H1 (cell line): ENCODE measurements at regions not wholly inside any gene's neighbourhood (a gene's known extent, or its start where the extent isn't known, plus 50 kb on each side); places are given as distances from the start of the nearest gene placed in this dataset.

Source experiments
- CTCF ChIA-PET: fragments of 300-600 bp; sonication (Branson Sonifier 250); formaldehyde crosslinking; loops from one replicate; lab custom pipeline; 2021; ENCODE audit not compliant: partially characterized antibody; lab: Charles Lee
- POLR2A ChIA-PET: fragments of 300-600 bp; sonication (Branson Sonifier 250); formaldehyde crosslinking; loops from one replicate; lab custom pipeline; 2021; ENCODE audit warnings: inconsistent platforms; ENCODE audit not compliant: partially characterized antibody; lab: Charles Lee
- DNase-seq, 2 experiments: peaks; one replicate each; pipeline versions ENCODE4 v3.0.0 to v3.0.0-alpha.2; 2010 to 2022; ENCODE audit warnings: low spot score in 2 of 2, low read depth in 1 of 2, mixed read lengths in 1 of 2
- FAIRE-seq: peaks from 2 replicates; lab custom pipeline; 2011; peaks lifted over from hg19 to GRCh38; lab: Jason Lieb, UNC
- H2AFZ ChIP-seq: 2 replicates; pipeline ENCODE4 v1.8.1; 2012; ENCODE audit warnings: low read length, inconsistent platforms
- H2AK5ac ChIP-seq: 2 replicates; pipeline ENCODE4 v1.6.1; 2013; ENCODE audit warnings: low read depth, low read length
- H2BK120ac ChIP-seq: replicated peaks from 2 replicates; pipeline ENCODE3; 2013; ENCODE audit warnings: low read depth, low read length, inconsistent platforms
- H2BK12ac ChIP-seq: 2 replicates; pipeline ENCODE4 v1.6.1; 2013; ENCODE audit warnings: low read depth, low read length
- H2BK15ac ChIP-seq: 2 replicates; pipeline ENCODE4 v1.6.1; 2013; ENCODE audit warnings: low read length
- H2BK20ac ChIP-seq: 2 replicates; pipeline ENCODE4 v1.6.1; 2013; ENCODE audit warnings: low read length
- H2BK5ac ChIP-seq: 2 replicates; pipeline ENCODE4 v1.6.1; 2013; ENCODE audit warnings: low read depth, low read length
- H3K14ac ChIP-seq: 2 replicates; pipeline ENCODE4 v1.6.1; 2013; ENCODE audit warnings: inconsistent platforms; ENCODE audit not compliant: insufficient read length
- H3K18ac ChIP-seq: 2 replicates; pipeline ENCODE4 v1.6.1; 2013; ENCODE audit warnings: low read length; ENCODE audit errors: extremely low read depth
- H3K23ac ChIP-seq: 2 replicates; pipeline ENCODE4 v1.6.1; 2013; ENCODE audit warnings: inconsistent platforms; ENCODE audit not compliant: insufficient read length
- H3K23me2 ChIP-seq: 2 replicates; pipeline ENCODE4 v1.6.1; 2013; ENCODE audit warnings: low read depth, low read length
- H3K27ac ChIP-seq: 2 replicates; pipeline ENCODE4 v1.6.1; 2011; ENCODE audit warnings: low read depth, low read length, inconsistent platforms
- H3K27me3 ChIP-seq, 4 experiments: replicated peaks in 1 of 4; 1 replicate in 1 of 4; 2 replicates in 3 of 4; pipeline versions ENCODE4 v1.6.1 to v1.8.1; 2011 to 2013; ENCODE audit warnings: low read length in 3 of 4, mild to moderate bottlenecking in 3 of 4, inconsistent platforms in 2 of 4, mixed read lengths in 2 of 4, moderate library complexity in 1 of 4; ENCODE audit not compliant: control insufficient read depth in 3 of 4, insufficient read depth in 3 of 4; ENCODE audit errors: extremely low read depth in 1 of 4
- H3K36me3 ChIP-seq, 4 experiments: 2 replicates each; pipeline versions ENCODE4 v1.6.1 to v1.8.1; 2011 to 2013; ENCODE audit warnings: mild to moderate bottlenecking in 4 of 4, low read length in 3 of 4, moderate library complexity in 2 of 4, control low read depth in 1 of 4, inconsistent platforms in 1 of 4; ENCODE audit not compliant: insufficient read depth in 4 of 4, control insufficient read depth in 2 of 4
- H3K4ac ChIP-seq: replicated peaks from 2 replicates; pipeline ENCODE3; 2013; ENCODE audit warnings: low read length, low read depth, mixed read lengths, inconsistent platforms; ENCODE audit not compliant: insufficient read length
- H3K4me1 ChIP-seq, 4 experiments: replicated peaks in 1 of 4; 1 replicate in 1 of 4; 2 replicates in 3 of 4; pipeline versions ENCODE4 v1.6.1 to v1.8.1; 2011 to 2013; ENCODE audit warnings: low read length in 3 of 4, inconsistent platforms in 2 of 4, mixed read lengths in 1 of 4; ENCODE audit not compliant: insufficient read depth in 4 of 4, control insufficient read depth in 3 of 4
- H3K4me2 ChIP-seq, 2 experiments: 2 replicates each; pipeline versions ENCODE4 v1.6.1 to v1.8.1; 2011 to 2013; ENCODE audit warnings: low read depth in 2 of 2, low read length in 2 of 2, control low read depth in 1 of 2, inconsistent platforms in 1 of 2, mild to moderate bottlenecking in 1 of 2; ENCODE audit not compliant: insufficient read depth in 1 of 2
- H3K4me3 ChIP-seq, 4 experiments: fragments of 200-600, 300-600 bp in 1 of 4; sonication (generic), shearing (Covaris generic), sonication (Bioruptor Twin) in 1 of 4; 2 replicates each; pipeline versions ENCODE4 v1.5.1 to v1.8.1; 2011 to 2016; ENCODE audit warnings: low read length in 4 of 4, low read depth in 3 of 4, control low read depth in 2 of 4, inconsistent platforms in 2 of 4, mild to moderate bottlenecking in 2 of 4, mixed read lengths in 1 of 4, moderate library complexity in 1 of 4; ENCODE audit not compliant: insufficient read depth in 2 of 4; ENCODE audit errors: extremely low read depth in 1 of 4
- H3K56ac ChIP-seq: replicated peaks from 2 replicates; pipeline ENCODE3; 2013; ENCODE audit warnings: low read depth, mild to moderate bottlenecking, mixed read lengths, low read length, inconsistent platforms; ENCODE audit not compliant: insufficient read length
- H3K79me1 ChIP-seq: 2 replicates; pipeline ENCODE4 v1.6.1; 2013; ENCODE audit warnings: low read depth, low read length, control low read depth
- H3K79me2 ChIP-seq, 2 experiments: 2 replicates each; pipeline versions ENCODE4 v1.6.1 to v1.8.1; 2012 to 2013; ENCODE audit warnings: low read length in 2 of 2, mild to moderate bottlenecking in 2 of 2, inconsistent platforms in 1 of 2; ENCODE audit not compliant: insufficient read depth in 2 of 2, control insufficient read depth in 1 of 2
- H3K9ac ChIP-seq, 4 experiments: replicated peaks in 1 of 4; 1 replicate in 1 of 4; 2 replicates in 3 of 4; pipeline versions ENCODE4 v1.6.1 to v1.8.1; 2011 to 2013; ENCODE audit warnings: low read depth in 3 of 4, low read length in 3 of 4, control low read depth in 2 of 4, mild to moderate bottlenecking in 2 of 4, moderate library complexity in 2 of 4, inconsistent platforms in 1 of 4; ENCODE audit errors: extremely low read depth in 1 of 4
- H3K9me3 ChIP-seq, 2 experiments: 2 replicates each; pipeline versions ENCODE4 v1.6.1 to v1.8.1; 2012 to 2013; ENCODE audit warnings: mild to moderate bottlenecking in 2 of 2, moderate library complexity in 2 of 2, control low read depth in 1 of 2, inconsistent platforms in 1 of 2, low read depth in 1 of 2, low read length in 1 of 2, mixed read lengths in 1 of 2; ENCODE audit not compliant: insufficient read depth in 2 of 2
- H4K20me1 ChIP-seq, 2 experiments: replicated peaks in 1 of 2; 2 replicates each; pipeline versions ENCODE3 to v1.8.1; 2011 to 2013; ENCODE audit warnings: inconsistent platforms in 2 of 2, low read length in 2 of 2, mild to moderate bottlenecking in 1 of 2; ENCODE audit not compliant: insufficient read depth in 2 of 2, control insufficient read depth in 1 of 2
- H4K5ac ChIP-seq: 2 replicates; pipeline ENCODE4 v1.6.1; 2013; ENCODE audit warnings: low read length, low read depth, mixed read lengths, inconsistent platforms; ENCODE audit not compliant: insufficient read length
- H4K8ac ChIP-seq: 2 replicates; pipeline ENCODE4 v1.8.0; 2013; ENCODE audit warnings: mild to moderate bottlenecking, moderate library complexity, low read length, inconsistent platforms; ENCODE audit not compliant: insufficient read depth; ENCODE audit errors: extremely low read depth
- H4K91ac ChIP-seq: replicated peaks from 2 replicates; pipeline ENCODE3; 2013; ENCODE audit warnings: low read length, mixed read lengths, inconsistent platforms; ENCODE audit not compliant: insufficient read length
- CREB1 ChIP-seq: IDR thresholded peaks from 2 replicates; pipeline ENCODE4 v1.6.1; 2012; ENCODE audit warnings: inconsistent platforms
- GABPA ChIP-seq: IDR thresholded peaks from 2 replicates; pipeline ENCODE4 v1.6.1; 2011; ENCODE audit warnings: mild to moderate bottlenecking, low read length, moderate library complexity, borderline replicate concordance; ENCODE audit not compliant: insufficient read depth
- HDAC2 ChIP-seq, 2 experiments: fragments of 300-600 bp in 1 of 2; sonication (generic) in 1 of 2; IDR thresholded peaks; 2 replicates each; pipeline ENCODE4 v1.6.1; 2011 to 2012; ENCODE audit warnings: low read depth in 2 of 2, low read length in 2 of 2, mild to moderate bottlenecking in 2 of 2, moderate library complexity in 2 of 2, borderline replicate concordance in 1 of 2, inconsistent platforms in 1 of 2
- TAF7 ChIP-seq: optimal IDR thresholded peaks from 2 replicates; pipeline ENCODE3; 2011; ENCODE audit warnings: low read depth, mild to moderate bottlenecking, inconsistent platforms, low read length, moderate library complexity, borderline replicate concordance
- WGBS, 2 experiments: shearing (Covaris generic) in 1 of 2; methylation state at CpG; one replicate each; pipeline versions ENCODE4 v1.1.6 to v1.1.7; 2013 to 2015; ENCODE audit warnings: low lambda C conversion rate in 2 of 2, mixed read lengths in 2 of 2, inconsistent platforms in 1 of 2, low coverage in 1 of 2, missing lambda C conversion rate in 1 of 2; ENCODE audit not compliant: insufficient replicate concordance in 2 of 2, insufficient coverage in 1 of 2, insufficient read length in 1 of 2; ENCODE audit errors: extremely low coverage in 1 of 2, missing lambda C conversion rate in 1 of 2; 5-methylcytosine and 5-hydroxymethylcytosine counted together
- TF ChIP-seq, protein P1 (sequence below): IDR thresholded peaks from 2 replicates; pipeline ENCODE4 v1.6.1; 2012; ENCODE audit warnings: inconsistent platforms
- TF ChIP-seq, protein P2 (sequence below), 3 experiments: IDR thresholded peaks; 1 replicate in 2 of 3; 2 replicates in 1 of 3; pipeline versions ENCODE4 v1.5.1 to v1.6.1; 2011; ENCODE audit warnings: low read length in 3 of 3, mild to moderate bottlenecking in 3 of 3, inconsistent platforms in 2 of 3, low read depth in 1 of 3, moderate library complexity in 1 of 3; ENCODE audit not compliant: insufficient read depth in 1 of 3; ENCODE audit errors: control extremely low read depth in 1 of 3

DNA sequence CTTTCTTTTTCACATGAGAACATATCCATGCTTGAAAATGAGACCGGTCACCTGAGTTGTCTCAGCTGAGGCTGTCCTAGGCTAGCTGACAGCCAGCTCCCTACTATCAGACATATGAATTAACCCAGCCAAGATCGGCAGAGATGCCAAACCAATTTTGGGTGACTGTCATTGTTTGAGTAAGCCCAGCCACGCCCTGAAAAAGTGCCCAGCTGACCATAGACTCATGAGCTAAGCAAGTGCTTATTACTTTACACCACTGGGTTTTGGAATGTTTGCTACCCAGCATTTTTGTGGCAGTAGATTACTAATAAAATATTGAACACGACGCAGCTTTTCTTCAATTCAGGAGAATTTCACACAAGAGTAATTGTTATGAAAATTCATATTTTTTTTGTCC is 265.2 kb upstream of the LYZL1 start:
- H3K14ac ChIP-seq = no peak overlapping the region
- ChIA-PET CTCF (interaction anchor here (1.2 to 2.7 kb wide), 5 partner anchors 14 to 220 kb away, joined by 4 to 9 read pairs (median 4); no protein-coding TSS in a partner anchor), POLR2A (no interaction called here)
- no peak overlapping the region for H3K27ac ChIP-seq
- H3K4me1 ChIP-seq = peaks cover 0 to 3% (median 1%) of the 10 kb centered on the region in 4 experiments; a peak in 2 of 7 replicates
- peak overlapping the region; percentile 46 for H4K91ac ChIP-seq
- H2BK5ac ChIP-seq = no peak overlapping the region
- H3K4me2 ChIP-seq = no peak overlapping the region
- no peak overlapping the region for H3K23ac ChIP-seq
- H2BK15ac ChIP-seq = no peak overlapping the region; the same call in 1 of the 2 replicates
- no peaks in the 10 kb centered on the region for H3K27me3 ChIP-seq
- 92% methylated on average over 5 of the region's 5 CpGs; no CpG with 5 or more reads in 1 of the 2 experiments for WGBS, 2 experiments
- no peak for DNase-seq
- no peak overlapping the region for H2AK5ac ChIP-seq
- H2BK12ac ChIP-seq = no peak overlapping the region
- TF ChIP-seq HDAC2 (IDR thresholded peaks at IDR 0.05; ENCODE audit: borderline replicate concordance in 1 of 2, low read depth in 2 of 2, low read length in 2 of 2) (no peak), CREB1 (no peak), TAF7 (no peak), GABPA (no peak)
- TF ChIP-seq, protein P1, sequence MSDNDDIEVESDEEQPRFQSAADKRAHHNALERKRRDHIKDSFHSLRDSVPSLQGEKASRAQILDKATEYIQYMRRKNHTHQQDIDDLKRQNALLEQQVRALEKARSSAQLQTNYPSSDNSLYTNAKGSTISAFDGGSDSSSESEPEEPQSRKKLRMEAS = no peak
- TF ChIP-seq, protein P2, sequence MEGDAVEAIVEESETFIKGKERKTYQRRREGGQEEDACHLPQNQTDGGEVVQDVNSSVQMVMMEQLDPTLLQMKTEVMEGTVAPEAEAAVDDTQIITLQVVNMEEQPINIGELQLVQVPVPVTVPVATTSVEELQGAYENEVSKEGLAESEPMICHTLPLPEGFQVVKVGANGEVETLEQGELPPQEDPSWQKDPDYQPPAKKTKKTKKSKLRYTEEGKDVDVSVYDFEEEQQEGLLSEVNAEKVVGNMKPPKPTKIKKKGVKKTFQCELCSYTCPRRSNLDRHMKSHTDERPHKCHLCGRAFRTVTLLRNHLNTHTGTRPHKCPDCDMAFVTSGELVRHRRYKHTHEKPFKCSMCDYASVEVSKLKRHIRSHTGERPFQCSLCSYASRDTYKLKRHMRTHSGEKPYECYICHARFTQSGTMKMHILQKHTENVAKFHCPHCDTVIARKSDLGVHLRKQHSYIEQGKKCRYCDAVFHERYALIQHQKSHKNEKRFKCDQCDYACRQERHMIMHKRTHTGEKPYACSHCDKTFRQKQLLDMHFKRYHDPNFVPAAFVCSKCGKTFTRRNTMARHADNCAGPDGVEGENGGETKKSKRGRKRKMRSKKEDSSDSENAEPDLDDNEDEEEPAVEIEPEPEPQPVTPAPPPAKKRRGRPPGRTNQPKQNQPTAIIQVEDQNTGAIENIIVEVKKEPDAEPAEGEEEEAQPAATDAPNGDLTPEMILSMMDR (IDR thresholded peaks at IDR 0.05; ENCODE audit: control extremely low read depth in 1 of 3, insufficient read depth in 1 of 3, low read depth in 1 of 3, low read length in 3 of 3) = no peak
- no peaks in the 10 kb centered on the region for H3K36me3 ChIP-seq
- H4K5ac ChIP-seq = no peak overlapping the region
- no peak for FAIRE-seq
- H3K23me2 ChIP-seq = no peaks in the 10 kb centered on the region
- no peak overlapping the region for H3K56ac ChIP-seq
- H3K9ac ChIP-seq = no peak overlapping the region
- H3K79me2 ChIP-seq = no peaks in the 10 kb centered on the region
- H2BK20ac ChIP-seq = no peak overlapping the region
- H2AFZ ChIP-seq = no peak overlapping the region
- H3K4me3 ChIP-seq = no peak overlapping the region
- no peak overlapping the region for H3K18ac ChIP-seq
- no peaks in the 10 kb centered on the region for H3K79me1 ChIP-seq
- no peaks in the 10 kb centered on the region for H4K20me1 ChIP-seq
- no peak overlapping the region; the same call in 1 of the 2 replicates for H4K8ac ChIP-seq
- no peaks in the 10 kb centered on the region for H3K9me3 ChIP-seq
- no peak overlapping the region for H3K4ac ChIP-seq
- H2BK120ac ChIP-seq = no peak overlapping the region
